ENCODE measurements at regions not wholly inside any gene's neighbourhood (a gene's known extent, or its start where the extent isn't known, plus 50 kb on each side); places are given as distances from the start of the nearest gene placed in this dataset.

- no peak for TF ChIP-seq CTCF (IDR thresholded peaks at IDR 0.05; ENCODE audit: extremely low read depth, missing control alignments)
- DNase-seq (ENCODE audit: low spot score) = no peak
Measured at GRCh38 chr12:131611416-131612091, 99.3 kb upstream of the SFSWAP start.

- no peak for DNase-seq (ENCODE audit: low spot score)
- no peak for TF ChIP-seq CTCF (IDR thresholded peaks at IDR 0.05; ENCODE audit: extremely low read depth, missing control alignments)
Measured at GRCh38 chr12:131612092-131612755, 98.7 kb upstream of the SFSWAP start.

- no peak for DNase-seq (ENCODE audit: low spot score)
- TF ChIP-seq CTCF (IDR thresholded peaks at IDR 0.05; ENCODE audit: extremely low read depth, missing control alignments) = no peak
Measured at GRCh38 chr12:131613186-131613585, 97.7 kb upstream of the SFSWAP start.

GRCh38 chr12:131613678-131614077, 97.2 kb upstream of the SFSWAP start:
- TF ChIP-seq CTCF (IDR thresholded peaks at IDR 0.05; ENCODE audit: extremely low read depth, missing control alignments) = no peak
- no peak for DNase-seq (ENCODE audit: low spot score)

- no peak for DNase-seq (ENCODE audit: low spot score)
- TF ChIP-seq CTCF (IDR thresholded peaks at IDR 0.05; ENCODE audit: extremely low read depth, missing control alignments) = no peak
Measured at GRCh38 chr12:131615326-131616042, 95.4 kb upstream of the SFSWAP start.

GRCh38 chr12:131616043-131616700, 94.7 kb upstream of the SFSWAP start:
- TF ChIP-seq CTCF (IDR thresholded peaks at IDR 0.05; ENCODE audit: extremely low read depth, missing control alignments) = no peak
- DNase-seq (ENCODE audit: low spot score) = no peak

GRCh38 chr12:131616738-131617137, 94.2 kb upstream of the SFSWAP start:
- DNase-seq (ENCODE audit: low spot score) = no peak
- TF ChIP-seq CTCF (IDR thresholded peaks at IDR 0.05; ENCODE audit: extremely low read depth, missing control alignments) = no peak

Measured in GM20000 (cell line).